ENCODE measurements at regions not wholly inside any gene's neighbourhood (a gene's known extent, or its start where the extent isn't known, plus 50 kb on each side); places are given as distances from the start of the nearest gene placed in this dataset.

DNA sequence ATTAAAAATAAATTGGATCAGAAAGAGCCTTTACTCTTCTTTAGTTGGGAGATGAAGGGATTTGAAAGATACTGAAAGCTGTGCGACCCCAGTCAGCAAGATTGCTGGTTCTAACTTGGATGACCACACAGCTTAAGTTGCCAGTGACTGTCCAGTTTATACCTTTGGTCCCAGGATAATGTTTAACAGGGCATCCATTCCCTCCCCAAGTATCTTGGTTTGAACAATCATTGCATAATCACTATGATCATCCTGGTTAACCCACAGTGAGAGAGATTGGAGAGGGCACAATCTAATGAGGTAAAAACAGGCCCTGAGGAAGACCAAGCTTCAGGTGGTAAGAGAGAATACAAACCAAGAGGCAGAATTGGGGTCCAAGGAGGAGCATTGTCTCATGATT, 798.3 kb downstream of the MAFB start:
- H3K4me1 Mint-ChIP-seq, result peaks cover 6% of the 10 kb centered on the region
- H3K4me3 Mint-ChIP-seq, result no peak overlapping the region
- H3K27me3 Mint-ChIP-seq (ENCODE audit: low read depth in 3 of 3), result peaks cover 1 to 5% (median 4%) of the 10 kb centered on the region in 3 donors
- 100% methylated on average over 1 of the region's 1 CpG for WGBS (ENCODE audit: insufficient coverage)
- no peak overlapping the region for H3K4me3 ChIP-seq (replicated peaks in 1 of 3; ENCODE audit: low read depth in 2 of 3, low read length in 3 of 3)
- H3K79me2 ChIP-seq (ENCODE audit: insufficient read depth, low read length), result no peaks in the 10 kb centered on the region
- no peak for DNase-seq
- no peak overlapping the region for H3K9ac ChIP-seq (ENCODE audit: insufficient read depth, low read length, poor library complexity, severe bottlenecking)
- no peak overlapping the region for H3K27ac ChIP-seq (ENCODE audit: low read depth in 1 of 2, low read length in 2 of 2)
- intact Hi-C loops (cut with micrococcal nuclease), result no loop called here
- no peaks in the 10 kb centered on the region for H3K9me3 Mint-ChIP-seq
- H2AFZ ChIP-seq (ENCODE audit: insufficient read depth, low read depth, low read length, poor library complexity, severe bottlenecking), result no peak overlapping the region
- no peak overlapping the region for H3K4me2 ChIP-seq (replicated peaks; ENCODE audit: extremely low read depth, low read length, poor library complexity, severe bottlenecking)
- peaks cover 0 to under 1% of the 10 kb centered on the region in 2 donors for H3K27me3 ChIP-seq (ENCODE audit: control insufficient read depth in 2 of 2, insufficient read depth in 2 of 2, low read length in 2 of 2)
- no peaks in the 10 kb centered on the region for H4K20me1 ChIP-seq (ENCODE audit: insufficient read depth, low read length)
- no peaks in the 10 kb centered on the region for H3K36me3 ChIP-seq (replicated peaks in 1 of 2; ENCODE audit: control insufficient read depth in 1 of 2, insufficient read depth in 2 of 2, low read length in 2 of 2)
- no peak overlapping the region for H3K27ac Mint-ChIP-seq
- no peak for TF ChIP-seq CTCF (IDR thresholded peaks at IDR 0.05)
- H3K4me1 ChIP-seq (ENCODE audit: control insufficient read depth in 1 of 2, insufficient read depth in 2 of 2, low read length in 2 of 2), result peaks cover 0 to 3% of the 10 kb centered on the region in 2 donors
- H3K36me3 Mint-ChIP-seq, result no peaks in the 10 kb centered on the region
- no peaks in the 10 kb centered on the region for H3K9me3 ChIP-seq (replicated peaks in 1 of 2; ENCODE audit: control insufficient read depth in 1 of 2, insufficient read depth in 1 of 2, low read length in 2 of 2)

GRCh38 chr20:39888310-39888709, 800.7 kb downstream of the MAFB start:
- DNase-seq, result no peak
- Mint-ChIP-seq H3K27me3 (ENCODE audit: low read depth in 3 of 3) (peaks cover 0 to 4% (median 2%) of the 10 kb centered on the region in 3 donors), H3K27ac (no peak overlapping the region), H3K4me1 (peaks cover 6% of the 10 kb centered on the region), H3K9me3 (no peaks in the 10 kb centered on the region), H3K4me3 (no peak overlapping the region), H3K36me3 (no peaks in the 10 kb centered on the region)
- peaks cover 0 to 2% of the 10 kb centered on the region in 2 donors for H3K27me3 ChIP-seq (ENCODE audit: control insufficient read depth in 2 of 2, insufficient read depth in 2 of 2, low read length in 2 of 2)
- H2AFZ ChIP-seq (ENCODE audit: insufficient read depth, low read depth, low read length, poor library complexity, severe bottlenecking), result no peak overlapping the region
- H3K9me3 ChIP-seq (replicated peaks in 1 of 2; ENCODE audit: control insufficient read depth in 1 of 2, insufficient read depth in 1 of 2, low read length in 2 of 2), result no peaks in the 10 kb centered on the region
- intact Hi-C loops (cut with micrococcal nuclease), result loop anchor here (5.0 to 10.0 kb wide), 2 partner anchors 806 to 1074 kb away; no protein-coding TSS in a partner anchor
- 100% methylated on average over 1 of the region's 2 CpGs for WGBS (ENCODE audit: insufficient coverage)
- no peak overlapping the region for H3K9ac ChIP-seq (ENCODE audit: insufficient read depth, low read length, poor library complexity, severe bottlenecking)
- no peaks in the 10 kb centered on the region for H4K20me1 ChIP-seq (ENCODE audit: insufficient read depth, low read length)
- no peaks in the 10 kb centered on the region for H3K79me2 ChIP-seq (ENCODE audit: insufficient read depth, low read length)
- TF ChIP-seq CTCF (IDR thresholded peaks at IDR 0.05), result no peak
- H3K4me2 ChIP-seq (replicated peaks; ENCODE audit: extremely low read depth, low read length, poor library complexity, severe bottlenecking), result no peak overlapping the region
- no peak overlapping the region for H3K27ac ChIP-seq (ENCODE audit: low read depth in 1 of 2, low read length in 2 of 2)
- H3K4me3 ChIP-seq (replicated peaks in 1 of 3; ENCODE audit: low read depth in 2 of 3, low read length in 3 of 3), result no peak overlapping the region
- peaks cover 0 to 3% of the 10 kb centered on the region in 2 donors for H3K4me1 ChIP-seq (ENCODE audit: control insufficient read depth in 1 of 2, insufficient read depth in 2 of 2, low read length in 2 of 2)
- H3K36me3 ChIP-seq (replicated peaks in 1 of 2; ENCODE audit: control insufficient read depth in 1 of 2, insufficient read depth in 2 of 2, low read length in 2 of 2), result no peaks in the 10 kb centered on the region
